GM12873 (cell line): ENCODE measurements at regions not wholly inside any gene's neighbourhood (a gene's known extent, or its start where the extent isn't known, plus 50 kb on each side); places are given as distances from the start of the nearest gene placed in this dataset.

Experiments
- TF ChIP-seq, protein P1 (sequence below): IDR thresholded peaks from 2 replicates; pipeline ENCODE4 v1.5.1; 2012; ENCODE audit warnings: low read depth, mild to moderate bottlenecking, moderate library complexity, low read length, control low read depth; ENCODE audit not compliant: insufficient read depth; ENCODE audit errors: missing control alignments

DNA sequence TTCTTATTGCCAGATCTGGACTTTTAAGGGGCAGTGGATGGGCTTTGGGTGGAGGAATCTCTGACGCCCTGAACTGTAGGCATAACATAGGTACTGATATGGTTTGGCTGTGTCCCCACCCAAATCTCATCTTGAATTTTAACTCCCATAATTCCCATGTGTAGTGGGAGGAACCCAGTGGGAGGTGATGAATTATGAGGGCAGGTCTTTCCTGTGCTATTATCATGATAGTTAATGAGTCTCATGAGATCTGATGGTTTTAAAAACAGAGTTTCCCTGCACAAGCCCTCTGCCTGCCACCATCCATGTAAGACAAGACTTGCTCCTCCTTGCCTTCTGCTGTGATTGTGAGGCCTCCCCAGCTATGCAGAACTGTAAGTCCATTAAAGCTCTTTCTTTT, 160.0 kb upstream of the CRY1 start:
- TF ChIP-seq, protein P1, sequence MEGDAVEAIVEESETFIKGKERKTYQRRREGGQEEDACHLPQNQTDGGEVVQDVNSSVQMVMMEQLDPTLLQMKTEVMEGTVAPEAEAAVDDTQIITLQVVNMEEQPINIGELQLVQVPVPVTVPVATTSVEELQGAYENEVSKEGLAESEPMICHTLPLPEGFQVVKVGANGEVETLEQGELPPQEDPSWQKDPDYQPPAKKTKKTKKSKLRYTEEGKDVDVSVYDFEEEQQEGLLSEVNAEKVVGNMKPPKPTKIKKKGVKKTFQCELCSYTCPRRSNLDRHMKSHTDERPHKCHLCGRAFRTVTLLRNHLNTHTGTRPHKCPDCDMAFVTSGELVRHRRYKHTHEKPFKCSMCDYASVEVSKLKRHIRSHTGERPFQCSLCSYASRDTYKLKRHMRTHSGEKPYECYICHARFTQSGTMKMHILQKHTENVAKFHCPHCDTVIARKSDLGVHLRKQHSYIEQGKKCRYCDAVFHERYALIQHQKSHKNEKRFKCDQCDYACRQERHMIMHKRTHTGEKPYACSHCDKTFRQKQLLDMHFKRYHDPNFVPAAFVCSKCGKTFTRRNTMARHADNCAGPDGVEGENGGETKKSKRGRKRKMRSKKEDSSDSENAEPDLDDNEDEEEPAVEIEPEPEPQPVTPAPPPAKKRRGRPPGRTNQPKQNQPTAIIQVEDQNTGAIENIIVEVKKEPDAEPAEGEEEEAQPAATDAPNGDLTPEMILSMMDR: no peak

DNA sequence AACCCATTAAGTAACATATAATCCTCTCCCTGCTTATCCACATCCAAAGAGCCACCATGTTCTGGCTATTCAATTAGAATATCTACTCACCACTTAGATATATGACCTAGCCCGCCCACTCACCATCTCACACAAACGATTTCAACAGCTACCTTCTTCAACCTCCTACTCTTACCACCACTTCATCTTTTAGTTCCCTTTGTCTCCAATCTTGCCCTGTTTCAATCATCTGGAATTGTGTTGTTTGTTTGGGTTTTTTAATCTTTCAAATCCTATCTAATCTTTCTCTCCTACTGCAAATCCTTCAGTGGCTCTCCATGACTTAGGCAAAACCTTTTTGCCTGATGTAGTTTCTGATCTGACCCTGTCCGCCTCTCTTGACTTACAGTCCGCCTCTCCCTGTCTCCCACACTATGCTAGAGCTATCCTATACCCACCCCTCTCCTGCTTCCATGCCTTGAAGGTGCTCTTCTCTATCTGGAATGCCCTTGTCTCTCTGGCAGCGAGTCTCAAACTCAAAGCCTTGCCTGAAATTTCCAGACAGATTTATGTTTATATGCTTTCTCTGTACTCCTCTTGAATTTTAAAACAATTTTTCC, 161.0 kb upstream of the CRY1 start:
- TF ChIP-seq, protein P1: no peak

DNA sequence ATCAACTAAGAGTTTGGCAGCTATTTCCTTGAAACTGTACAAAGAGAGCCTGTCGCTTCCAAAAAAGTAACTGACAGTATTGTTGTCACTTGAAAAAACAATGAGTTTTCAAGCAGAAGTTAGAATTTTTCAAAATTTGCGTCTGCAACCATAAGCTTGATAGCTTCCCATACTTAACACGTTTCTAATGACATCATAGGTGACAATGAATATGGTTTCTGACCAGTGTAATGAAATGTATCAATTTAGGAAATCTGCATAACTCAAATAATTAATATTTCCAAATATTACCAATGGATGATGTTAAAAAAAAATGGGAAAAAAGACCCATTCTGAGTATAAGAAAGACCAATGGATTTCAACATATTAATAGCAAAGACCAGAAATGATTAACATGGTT, 165.4 kb upstream of the CRY1 start:
- TF ChIP-seq, protein P1: no peak

- TF ChIP-seq, protein P1: no peak
These were observed 170.6 kb upstream of the CRY1 start for GRCh38 chr12:107263980-107264379.

GRCh38 chr12:107264667-107265066, 171.3 kb upstream of the CRY1 start:
- TF ChIP-seq, protein P1: no peak

- TF ChIP-seq, protein P1: no peak
These were observed 174.3 kb upstream of the CRY1 start for GRCh38 chr12:107267604-107268003.

DNA sequence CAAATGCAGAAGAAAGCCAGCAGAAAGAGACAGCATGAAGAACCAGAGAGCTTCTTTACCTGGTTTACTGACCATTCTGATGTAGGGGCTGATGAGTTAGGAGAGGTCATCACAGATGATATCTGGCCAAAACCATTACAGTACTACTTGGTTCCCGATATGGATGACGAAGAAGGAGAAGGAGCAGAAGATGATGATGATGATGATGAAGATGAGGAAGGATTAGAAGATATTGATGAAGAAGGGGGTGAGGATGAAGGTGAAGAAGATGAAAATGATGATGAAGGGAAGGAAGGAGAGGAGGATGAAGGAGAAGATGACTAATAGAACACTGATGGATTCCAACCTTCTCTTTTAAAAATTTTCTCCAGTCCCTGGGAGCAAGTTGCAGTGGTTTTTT, 178.2 kb upstream of the CRY1 start:
- TF ChIP-seq, protein P1: no peak
